K562 (cell line): ENCODE measurements at regions not wholly inside any gene's neighbourhood (a gene's known extent, or its start where the extent isn't known, plus 50 kb on each side); places are given as distances from the start of the nearest gene placed in this dataset.
A peak's percentile ranks its signal among the peaks of the same experiment; 100 is the strongest.

Source experiments
- ATAC-seq: fragments of 200-7000 bp; cut with Tn5 transposase; 3 replicates; pipeline ENCODE4 v1.9.1; 2020; ENCODE audit warnings: moderate library complexity
- BruUV-seq: library from RNA; stranded (reverse); fragments of 400-500 nt; replicated peaks from 2 replicates; lab custom pipeline; 2021; lab: Mats Ljungman, UMichigan
- CTCF ChIA-PET: fragments of 300-600 bp; formaldehyde crosslinking; extraction: SDS; loops from one replicate; lab custom pipeline; 2021; ENCODE audit warnings: low intra/inter-chr PET ratio; lab: Yijun Ruan, JAX
- POLR2A ChIA-PET: fragments of 300-600, 350-650 bp; sonication (Branson Sonifier 250); formaldehyde crosslinking; extraction: SDS; loops from one replicate; lab custom pipeline; 2021; ENCODE audit warnings: antibody characterized with exemption, inconsistent platforms; lab: Yijun Ruan, JAX
- DNase-seq, 4 experiments: peaks; one replicate each; pipeline versions ENCODE4 v3.0.0 to v3.0.0-alpha.2; 2011 to 2018; ENCODE audit warnings: low spot score in 3 of 4, mixed read lengths in 3 of 4; ENCODE audit errors: extremely low read depth in 1 of 4
- FAIRE-seq: peaks from 2 replicates; lab custom pipeline; 2011; peaks lifted over from hg19 to GRCh38; lab: Jason Lieb, UNC
- H2AFZ ChIP-seq: 2 replicates; pipeline ENCODE4 v1.6.0; 2011; ENCODE audit warnings: low read depth, low read length, control low read depth, inconsistent platforms
- H3K27ac ChIP-seq: fragments of 200-600 bp; 3 replicates; pipeline ENCODE4 v1.8.0; 2011; ENCODE audit warnings: low read depth, mild to moderate bottlenecking, control low read depth, inconsistent platforms, low read length, moderate library complexity, mixed read lengths; ENCODE audit errors: extremely low read depth
- H3K27me3 ChIP-seq, 2 experiments: fragments of 300-600 bp in 1 of 2; 2 replicates in 1 of 2; 3 replicates in 1 of 2; pipeline versions ENCODE4 v1.6.0 to v1.8.0; 2011; ENCODE audit warnings: inconsistent platforms in 2 of 2, low read length in 2 of 2, mild to moderate bottlenecking in 1 of 2, mixed read lengths in 1 of 2, moderate library complexity in 1 of 2; ENCODE audit not compliant: control insufficient read depth in 2 of 2, insufficient read depth in 2 of 2
- H3K36me3 ChIP-seq: fragments of 300-600 bp; 3 replicates; pipeline ENCODE4 v1.8.0; 2011; ENCODE audit warnings: mild to moderate bottlenecking, low read length, inconsistent platforms; ENCODE audit not compliant: control insufficient read depth, insufficient read depth
- H3K4me1 ChIP-seq, 2 experiments: fragments of 200-600 bp in 1 of 2; replicated peaks in 1 of 2; 2 replicates in 1 of 2; 3 replicates in 1 of 2; pipeline versions ENCODE4 v1.5.1 to v1.8.0; 2011; ENCODE audit warnings: inconsistent platforms in 2 of 2, low read length in 2 of 2, mild to moderate bottlenecking in 1 of 2, mixed read lengths in 1 of 2, moderate library complexity in 1 of 2; ENCODE audit not compliant: control insufficient read depth in 2 of 2, insufficient read depth in 2 of 2
- H3K4me2 ChIP-seq: 2 replicates; pipeline ENCODE4 v1.6.1; 2011; ENCODE audit warnings: low read length, control low read depth, inconsistent platforms, mixed read lengths; ENCODE audit not compliant: insufficient read depth
- H3K4me3 ChIP-seq: fragments of 200-600 bp; sonication (generic), shearing (Covaris generic); 2 replicates; pipeline ENCODE4 v1.5.1; 2016; ENCODE audit warnings: control low read depth, inconsistent platforms
- H3K79me2 ChIP-seq: fragments of 200-600 bp; 3 replicates; pipeline ENCODE4 v1.8.0; 2011; ENCODE audit warnings: low read length, inconsistent platforms; ENCODE audit not compliant: control insufficient read depth, insufficient read depth
- H3K9ac ChIP-seq, 2 experiments: 2 replicates each; pipeline versions ENCODE4 v1.6.0 to v1.6.1; 2011; ENCODE audit warnings: low read depth in 2 of 2, low read length in 2 of 2, control low read depth in 1 of 2, inconsistent platforms in 1 of 2, mild to moderate bottlenecking in 1 of 2, mixed read lengths in 1 of 2; ENCODE audit not compliant: insufficient read depth in 1 of 2
- H3K9me1 ChIP-seq: one replicate; pipeline ENCODE4 v1.6.0; 2011; ENCODE audit warnings: inconsistent platforms, mild to moderate bottlenecking, low read length, moderate library complexity; ENCODE audit not compliant: control insufficient read depth, insufficient read depth
- H3K9me3 ChIP-seq: replicated peaks from 2 replicates; pipeline ENCODE4 v1.5.1; 2011; ENCODE audit warnings: low read depth, low read length, inconsistent platforms; ENCODE audit not compliant: control insufficient read depth, insufficient read depth
- H4K20me1 ChIP-seq: replicated peaks from 2 replicates; pipeline ENCODE4 v1.6.1; 2011; ENCODE audit warnings: low read length, inconsistent platforms, mixed read lengths; ENCODE audit not compliant: control insufficient read depth, insufficient read depth
- BDP1 ChIP-seq: IDR thresholded peaks from 3 replicates; pipeline ENCODE4 v1.6.1; 2011; ENCODE audit not compliant: insufficient read length, insufficient read depth
- HEY1 ChIP-seq: fragments of 250-450 bp; sonication (Bioruptor Pico); IDR thresholded peaks from 2 replicates; pipeline ENCODE4 v1.5.0; 2020; ENCODE audit warnings: mild to moderate bottlenecking, moderate library complexity, borderline replicate concordance
- HMG20A ChIP-seq: fragments of 450-650 bp; formaldehyde crosslinking; conservative IDR thresholded peaks from 2 replicates; pipeline ENCODE4 v1.4.0; 2020; ENCODE audit warnings: mild to moderate bottlenecking, mixed read lengths
- L3MBTL2 ChIP-seq: fragments of 450-650 bp; IDR thresholded peaks from 2 replicates; pipeline ENCODE4 v1.6.1; 2016; ENCODE audit warnings: mild to moderate bottlenecking, moderate library complexity
- NONO ChIP-seq, 2 experiments: fragments of 200-400 bp in 1 of 2; fragments of 450-650 bp in 1 of 2; formaldehyde crosslinking in 1 of 2; IDR thresholded peaks; 2 replicates each; pipeline ENCODE4 v1.6.1; 2017; ENCODE audit warnings: low read depth in 2 of 2, mild to moderate bottlenecking in 2 of 2, moderate library complexity in 2 of 2, low read length in 1 of 2
- PHB2 ChIP-seq: fragments of 450-650 bp; IDR thresholded peaks from 2 replicates; pipeline ENCODE4 v1.6.1; 2017; ENCODE audit warnings: low read depth
- PHTF2 ChIP-seq: fragments of 250-450 bp; sonication (Bioruptor Pico); IDR thresholded peaks from 2 replicates; pipeline ENCODE4 v1.5.0; 2021; ENCODE audit warnings: mild to moderate bottlenecking
- PML ChIP-seq: IDR thresholded peaks from 2 replicates; pipeline ENCODE4 v1.6.1; 2012; ENCODE audit warnings: low read length, inconsistent platforms
- PTTG1 ChIP-seq: fragments of 450-650 bp; IDR thresholded peaks from 2 replicates; pipeline ENCODE4 v1.6.1; 2016; ENCODE audit warnings: low read depth, mild to moderate bottlenecking, missing genetic modification characterization, missing compliant biosample characterization
- RAD21 ChIP-seq, 2 experiments: fragments of 250-450 bp in 1 of 2; fragments of 450-650 bp in 1 of 2; sonication (Bioruptor Pico) in 1 of 2; formaldehyde crosslinking in 1 of 2; IDR thresholded peaks in 1 of 2; conservative IDR thresholded peaks in 1 of 2; 2 replicates each; pipeline versions ENCODE4 v1.4.0 to v1.8.0; 2020 to 2022; ENCODE audit warnings: mild to moderate bottlenecking in 2 of 2, moderate library complexity in 1 of 2
- RBFOX2 ChIP-seq: fragments of 200-400 bp; formaldehyde crosslinking; IDR thresholded peaks from 2 replicates; pipeline ENCODE4 v1.6.1; 2017; ENCODE audit warnings: low read depth, mild to moderate bottlenecking, low read length, moderate library complexity
- RCOR1 ChIP-seq, 2 experiments: IDR thresholded peaks; 2 replicates each; pipeline ENCODE4 v1.6.1; 2012; ENCODE audit warnings: low read depth in 2 of 2, low read length in 2 of 2, borderline replicate concordance in 1 of 2, improper control_type of control experiment in 1 of 2
- RNF2 ChIP-seq: sonication (generic); IDR thresholded peaks from 2 replicates; pipeline ENCODE4 v1.6.1; 2016
- TBL1XR1 ChIP-seq, 2 experiments: IDR thresholded peaks; 2 replicates each; pipeline ENCODE4 v1.6.1; 2012; ENCODE audit warnings: improper control_type of control experiment in 2 of 2, low read length in 2 of 2, mild to moderate bottlenecking in 1 of 2
- ZNF165 ChIP-seq: fragments of 250-450 bp; sonication (Bioruptor Pico); IDR thresholded peaks from 2 replicates; pipeline ENCODE4 v1.4.0; 2020; ENCODE audit warnings: borderline replicate concordance
- ZNF274 ChIP-seq: IDR thresholded peaks from 2 replicates; pipeline ENCODE4 v1.6.1; 2011; ENCODE audit warnings: low read depth, mild to moderate bottlenecking, low read length, moderate library complexity, borderline replicate concordance
- ZNF3 ChIP-seq: fragments of 250-450 bp; sonication (Bioruptor Pico); IDR thresholded peaks from 2 replicates; pipeline ENCODE4 v1.5.0; 2021; ENCODE audit warnings: mild to moderate bottlenecking, moderate library complexity
- WGBS: fragments of 100-300 bp; shearing (Covaris generic); methylation state at CpG from one replicate; pipeline ENCODE4 v1.1.6; 2016; ENCODE audit warnings: low coverage, mixed read lengths; ENCODE audit not compliant: insufficient coverage; ENCODE audit errors: missing lambda C conversion rate; 5-methylcytosine and 5-hydroxymethylcytosine counted together
- in situ Hi-C: fragments of 300-500 bp; cut with MboI; formaldehyde crosslinking; loops from 4 replicates; pipeline ENCODE4 v1.15.0; 2018; ENCODE audit warnings: inconsistent platforms, mixed read lengths
- intact Hi-C: fragments of 100-400 bp; cut with micrococcal nuclease; formaldehyde crosslinking; loops from 2 replicates; pipeline ENCODE4 v1.14.2; 2022
- TF ChIP-seq, protein P1 (sequence below), 2 experiments: fragments of 250-450 bp in 1 of 2; fragments of 450-650 bp in 1 of 2; sonication (Bioruptor Pico) in 1 of 2; IDR thresholded peaks; 2 replicates each; pipeline versions ENCODE4 v1.6.1 to v1.8.0; 2016 to 2021; ENCODE audit warnings: mild to moderate bottlenecking in 2 of 2, moderate library complexity in 2 of 2, missing compliant biosample characterization in 1 of 2, missing genetic modification characterization in 1 of 2
- TF ChIP-seq, protein P2 (sequence below), 2 experiments: fragments of 450-650 bp; conservative IDR thresholded peaks; 2 replicates each; pipeline ENCODE4 v1.6.1; 2017; ENCODE audit warnings: mild to moderate bottlenecking in 2 of 2, moderate library complexity in 2 of 2

DNA sequence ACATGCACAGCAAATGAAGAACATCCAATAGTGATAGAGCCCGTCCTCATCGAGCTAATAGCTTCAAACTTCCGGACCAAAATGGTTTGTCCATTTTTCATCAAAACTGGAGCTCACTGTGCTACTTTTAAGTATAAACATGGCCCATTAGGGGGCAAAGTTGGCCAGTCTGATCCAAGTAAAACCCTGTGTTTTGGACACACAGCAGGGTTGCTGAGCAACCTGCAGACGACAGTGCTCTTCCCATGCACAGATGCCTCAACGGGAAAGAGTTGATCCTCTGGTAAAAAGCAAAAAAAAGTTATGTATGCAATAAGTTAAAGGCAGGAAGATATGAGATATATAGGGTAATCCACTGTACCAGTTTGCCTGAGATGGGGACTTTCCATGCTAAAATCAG, 244.0 kb upstream of the THBS1 start:
- POLR2A ChIA-PET = interaction anchor here (0.5 kb wide), 1 partner anchor 1235 kb away, joined by 3 read pairs; no protein-coding TSS in a partner anchor
- no peaks in the 10 kb centered on the region for H3K36me3 ChIP-seq
- no peak overlapping the region for H2AFZ ChIP-seq

DNA sequence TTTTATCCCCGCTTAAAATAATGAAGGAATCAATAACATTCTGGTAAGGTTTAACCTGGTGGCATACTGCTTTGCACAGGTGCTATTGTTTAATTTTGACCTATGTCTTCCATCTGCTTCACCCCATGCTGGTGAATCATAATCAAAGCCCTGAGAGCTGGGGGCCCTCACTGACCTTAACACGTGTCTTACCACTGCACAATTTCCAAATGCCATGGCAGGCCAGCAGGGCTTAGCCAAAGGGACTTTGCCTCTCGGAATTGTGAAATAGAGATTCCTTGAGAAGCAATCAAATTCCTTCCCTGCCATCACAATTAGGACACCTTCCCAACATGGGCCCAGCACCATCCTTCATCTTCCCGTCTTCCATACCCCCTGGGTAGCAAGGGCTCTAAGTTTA, 242.6 kb upstream of the THBS1 start:
- 5% methylated on average over 4 of the region's 4 CpGs for WGBS
- H3K9me3 ChIP-seq = no peaks in the 10 kb centered on the region
- no peak for FAIRE-seq
- TF ChIP-seq PHTF2 (CRISPR knock-in tag) (no peak), RBFOX2 (no peak), PTTG1 (tag) (no peak), PHB2 (no peak), HMG20A (CRISPR knock-in tag) (no peak), L3MBTL2 (no peak), HEY1 (CRISPR knock-in tag) (no peak), RCOR1 (IDR thresholded peaks at IDR 0.05; ENCODE audit: borderline replicate concordance in 1 of 2, low read depth in 2 of 2, low read length in 2 of 2) (no peak), ZNF165 (CRISPR knock-in tag) (no peak), ZNF274 (no peak)
- TF ChIP-seq, protein P1, sequence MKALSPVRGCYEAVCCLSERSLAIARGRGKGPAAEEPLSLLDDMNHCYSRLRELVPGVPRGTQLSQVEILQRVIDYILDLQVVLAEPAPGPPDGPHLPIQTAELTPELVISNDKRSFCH (CRISPR knock-in tag; IDR thresholded peaks at IDR 0.05) = no peak
- TF ChIP-seq, protein P1 (tag; IDR thresholded peaks at IDR 0.05) = no peak
- TF ChIP-seq, protein P2, sequence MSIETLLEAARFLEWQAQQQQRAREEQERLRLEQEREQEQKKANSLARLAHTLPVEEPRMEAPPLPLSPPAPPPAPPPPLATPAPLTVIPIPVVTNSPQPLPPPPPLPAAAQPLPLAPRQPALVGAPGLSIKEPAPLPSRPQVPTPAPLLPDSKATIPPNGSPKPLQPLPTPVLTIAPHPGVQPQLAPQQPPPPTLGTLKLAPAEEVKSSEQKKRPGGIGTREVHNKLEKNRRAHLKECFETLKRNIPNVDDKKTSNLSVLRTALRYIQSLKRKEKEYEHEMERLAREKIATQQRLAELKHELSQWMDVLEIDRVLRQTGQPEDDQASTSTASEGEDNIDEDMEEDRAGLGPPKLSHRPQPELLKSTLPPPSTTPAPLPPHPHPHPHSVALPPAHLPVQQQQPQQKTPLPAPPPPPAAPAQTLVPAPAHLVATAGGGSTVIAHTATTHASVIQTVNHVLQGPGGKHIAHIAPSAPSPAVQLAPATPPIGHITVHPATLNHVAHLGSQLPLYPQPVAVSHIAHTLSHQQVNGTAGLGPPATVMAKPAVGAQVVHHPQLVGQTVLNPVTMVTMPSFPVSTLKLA (conservative IDR thresholded peaks at IDR 0.05) = no peak

More for the DNA sequence above, 244.0 kb upstream of the THBS1 start:
- ATAC-seq (no peak), FAIRE-seq (no peak), DNase-seq (no peak)
- 5% methylated on average over 5 of the region's 5 CpGs for WGBS
- Histone ChIP-seq H3K79me2 (no peaks in the 10 kb centered on the region), H3K9ac (no peak overlapping the region), H3K27ac (no peak overlapping the region), H3K4me3 (no peak overlapping the region), H3K27me3 (peaks cover 0 to 3% of the 10 kb centered on the region in 2 experiments; a peak in 2 of 5 replicates), H3K4me1 (no peaks in the 10 kb centered on the region), H3K9me3 (no peaks in the 10 kb centered on the region), H3K9me1 (no peaks in the 10 kb centered on the region), H3K4me2 (no peak overlapping the region), H4K20me1 (no peaks in the 10 kb centered on the region)
- BruUV-seq = no TSS peak
- intact Hi-C loops (no loop called here), in situ Hi-C loops (no loop called here)
- CTCF ChIA-PET = no interaction called here
- TF ChIP-seq ZNF3 (CRISPR knock-in tag) (no peak), PML (no peak), TBL1XR1 (IDR thresholded peaks at IDR 0.05; ENCODE audit: low read length in 2 of 2) (no peak), RAD21 (CRISPR knock-in tag; conservative IDR thresholded peaks at IDR 0.05 in 1 of 2, IDR thresholded peaks at IDR 0.05 in 1 of 2) (peak in 1 of 2 experiments; percentile 20; a peak in 1 of 4 replicates), BDP1 (no peak), NONO (IDR thresholded peaks at IDR 0.05; ENCODE audit: low read depth in 2 of 2, low read length in 1 of 2) (no peak), RNF2 (no peak)
- TF ChIP-seq, all 486 proteins: peak for 1

More for the DNA sequence above, 242.6 kb upstream of the THBS1 start:
- H3K4me2 ChIP-seq = no peak overlapping the region
- H3K36me3 ChIP-seq = no peaks in the 10 kb centered on the region
- H3K4me3 ChIP-seq = no peak overlapping the region
- no peaks in the 10 kb centered on the region for H3K79me2 ChIP-seq
- POLR2A ChIA-PET = no interaction called here
- CTCF ChIA-PET = no interaction called here
- intact Hi-C loops = no loop called here
- peaks cover 0 to 3% of the 10 kb centered on the region in 2 experiments; a peak in 2 of 5 replicates for H3K27me3 ChIP-seq
- H3K4me1 ChIP-seq = no peaks in the 10 kb centered on the region
- DNase-seq = no peak
- no peak overlapping the region for H3K27ac ChIP-seq
- no TSS peak for BruUV-seq
- in situ Hi-C loops = no loop called here
- no peak for ATAC-seq
- H4K20me1 ChIP-seq = no peaks in the 10 kb centered on the region
- H3K9me1 ChIP-seq = no peaks in the 10 kb centered on the region
- no peak overlapping the region for H3K9ac ChIP-seq
- no peak overlapping the region for H2AFZ ChIP-seq
